CD4-positive, alpha-beta T cell treated with Interleukin-4 for 1 hour (primary cell): ENCODE measurements at regions not wholly inside any gene's neighbourhood (a gene's known extent, or its start where the extent isn't known, plus 50 kb on each side); places are given as distances from the start of the nearest gene placed in this dataset.
"Not testable (repeated sequence)": the region's sequence is repeated elsewhere in the genome, so short reads cannot be mapped to it uniquely, and the experiment has no call there.

Experiments
- DNase-seq, 2 donors: peaks; one replicate each; pipeline ENCODE4 v3.0.0-alpha.2; 2020 to 2022

- no peak for DNase-seq
Observed at GRCh38 chr4:151876381-151876988, 115.7 kb upstream of the GATB start.

GRCh38 chr4:151874328-151874727 lies 113.5 kb upstream of the GATB start:
- no peak for DNase-seq

GRCh38 chr4:151866592-151866918 lies 105.7 kb upstream of the GATB start:
- no peak for DNase-seq

GRCh38 chr4:151865744-151866591 lies 105.2 kb upstream of the GATB start:
- no peak for DNase-seq

GRCh38 chr4:151865312-151865711 lies 104.5 kb upstream of the GATB start:
- peak; percentile 15 to 58 for DNase-seq

- no peak for DNase-seq
Observed at GRCh38 chr4:151864068-151864467, 103.3 kb upstream of the GATB start.

GRCh38 chr4:151862766-151863165 lies 102.0 kb upstream of the GATB start:
- DNase-seq: no peak

GRCh38 chr4:151860561-151861093 lies 99.8 kb upstream of the GATB start:
- no peak for DNase-seq

GRCh38 chr4:151859641-151860040 lies 98.8 kb upstream of the GATB start:
- no peak for DNase-seq

- DNase-seq: no peak
Observed at GRCh38 chr4:151858356-151858755, 97.5 kb upstream of the GATB start.

- DNase-seq: no peak
Observed at GRCh38 chr4:151857368-151857767, 96.6 kb upstream of the GATB start.

GRCh38 chr4:151855747-151856146 lies 94.9 kb upstream of the GATB start:
- no peak for DNase-seq

GRCh38 chr4:151854731-151855130 lies 93.9 kb upstream of the GATB start:
- DNase-seq: no peak

GRCh38 chr4:151853034-151853433 lies 92.2 kb upstream of the GATB start:
- no peak for DNase-seq

GRCh38 chr4:151852202-151852601 lies 91.4 kb upstream of the GATB start:
- DNase-seq: no peak

GRCh38 chr4:151851354-151851753 lies 90.5 kb upstream of the GATB start:
- DNase-seq: no peak

GRCh38 chr4:151850791-151851213 lies 90.0 kb upstream of the GATB start:
- DNase-seq: no peak

- not testable (repeated sequence) for DNase-seq
Observed at GRCh38 chr4:151845551-151845950, 84.7 kb upstream of the GATB start.

- DNase-seq: no peak
Observed at GRCh38 chr4:151842430-151843079, 81.7 kb upstream of the GATB start.

- no peak for DNase-seq
Observed at GRCh38 chr4:151841107-151841506, 80.3 kb upstream of the GATB start.

GRCh38 chr4:151835467-151835866 lies 74.7 kb upstream of the GATB start:
- DNase-seq: no peak

GRCh38 chr4:151833174-151833573 lies 72.4 kb upstream of the GATB start:
- no peak for DNase-seq

GRCh38 chr4:151831526-151831925 lies 70.7 kb upstream of the GATB start:
- no peak for DNase-seq

GRCh38 chr4:151830168-151830567 lies 69.4 kb upstream of the GATB start:
- DNase-seq: no peak
